ENCODE measurements at regions not wholly inside any gene's neighbourhood (a gene's known extent, or its start where the extent isn't known, plus 50 kb on each side); places are given as distances from the start of the nearest gene placed in this dataset.

DNA sequence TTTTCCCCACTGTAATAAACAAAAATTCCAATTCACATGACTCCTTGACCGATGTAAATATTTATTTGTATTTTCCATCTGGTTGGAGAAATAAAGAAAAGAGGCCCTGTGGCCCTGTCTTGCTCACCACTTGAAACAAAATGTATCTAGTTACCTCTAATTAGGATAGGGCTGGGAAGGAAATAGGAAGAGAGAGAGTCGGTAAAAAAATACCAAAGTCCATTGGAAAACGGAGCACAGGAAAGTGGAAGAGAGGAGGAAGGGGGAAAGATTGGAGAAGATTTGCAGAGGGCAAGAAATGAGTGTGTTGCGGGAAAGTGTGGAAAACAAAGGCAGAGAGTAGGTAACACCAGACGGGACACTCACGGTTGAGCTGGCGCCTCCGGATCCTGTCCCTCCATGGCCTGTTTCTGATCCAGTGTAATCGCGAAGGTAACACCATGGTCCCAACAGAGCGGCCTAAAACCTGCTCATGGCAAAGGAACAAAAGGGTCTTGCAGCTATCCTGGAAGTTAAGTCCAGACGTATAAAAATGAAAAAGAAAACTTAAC lies 105.8 kb upstream of the RIPOR2 start:
- no peak for DNase-seq

- no peak for DNase-seq
Measured at GRCh38 chr6:25042036-25042521, 106.3 kb upstream of the RIPOR2 start.

DNA sequence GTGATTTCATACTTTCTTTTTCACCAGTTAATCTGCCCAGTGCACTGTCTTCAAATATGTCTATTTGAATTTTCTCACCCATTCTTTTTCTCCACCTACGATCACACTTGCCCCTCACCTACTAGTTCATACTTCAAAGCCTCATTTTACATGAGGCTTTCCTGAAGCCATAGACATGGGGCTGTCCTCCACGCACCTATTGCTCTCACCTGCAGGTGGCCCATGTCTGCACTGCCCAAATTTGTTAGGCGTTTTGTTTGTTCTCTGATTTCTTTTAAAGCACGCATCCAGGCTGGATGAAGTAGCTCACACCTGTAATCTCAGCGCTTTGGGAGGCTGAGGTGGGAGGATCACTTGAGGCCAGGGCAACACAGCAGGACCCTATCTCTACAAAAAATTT lies 106.8 kb upstream of the RIPOR2 start:
- DNase-seq, result no peak

DNA sequence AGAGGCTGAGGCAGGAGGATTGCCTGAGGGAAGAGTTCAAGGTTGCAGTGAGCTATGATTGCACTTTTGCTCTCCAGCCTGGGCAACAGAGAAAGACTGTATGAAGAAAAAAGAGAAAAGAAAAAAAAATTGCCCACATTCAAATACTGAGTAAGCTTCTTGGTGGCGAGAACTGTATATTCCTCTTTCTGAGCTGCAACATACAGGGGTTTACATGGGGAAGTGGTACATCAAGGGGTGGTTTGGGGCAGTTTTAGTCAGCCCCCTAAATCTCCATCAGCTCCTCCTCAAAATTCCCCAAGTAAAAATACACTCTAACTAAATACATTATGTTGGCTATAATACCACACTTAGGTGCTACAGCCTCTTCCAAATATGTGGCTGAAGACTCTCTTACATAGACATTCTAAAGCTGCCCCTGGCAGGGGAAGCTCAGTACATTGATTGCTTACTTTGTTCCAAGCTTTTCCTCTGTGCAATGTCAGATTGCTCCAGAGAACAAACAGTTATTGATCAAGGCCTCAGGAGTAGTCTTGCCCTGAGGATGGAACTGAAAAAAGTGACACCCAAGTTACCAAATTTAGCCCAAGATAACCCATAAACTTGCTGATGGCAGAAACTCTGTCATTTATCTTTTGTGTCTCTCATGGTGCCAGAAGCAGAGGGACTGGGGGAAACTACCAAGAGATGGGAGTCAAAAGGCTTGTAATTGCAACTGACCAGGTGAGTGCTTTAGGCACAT lies 107.4 kb upstream of the RIPOR2 start:
- DNase-seq, result no peak

GRCh38 chr6:25043892-25044291 lies 108.1 kb upstream of the RIPOR2 start:
- no peak for DNase-seq

DNA sequence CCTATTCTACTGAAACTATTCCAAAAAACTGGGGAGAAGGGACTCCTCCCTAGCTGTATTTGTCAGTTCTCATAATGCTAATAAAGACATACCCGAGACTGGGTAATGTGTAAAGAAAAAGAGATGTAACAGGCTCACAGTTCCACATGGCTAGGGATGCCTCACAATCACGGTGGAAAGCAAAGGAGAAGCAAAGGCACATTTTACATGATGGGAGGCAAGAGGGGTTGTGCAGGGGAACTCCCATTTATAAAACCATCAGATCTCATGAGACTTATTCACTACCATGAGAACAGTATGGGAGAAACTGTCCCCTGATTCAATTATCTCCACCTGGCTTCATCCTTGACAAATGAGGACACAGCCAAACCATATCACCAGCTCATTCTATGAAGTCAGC lies 111.2 kb upstream of the RIPOR2 start:
- DNase-seq, result no peak

- no peak for DNase-seq
Measured at GRCh38 chr6:25050356-25050755, 114.6 kb upstream of the RIPOR2 start.

DNA sequence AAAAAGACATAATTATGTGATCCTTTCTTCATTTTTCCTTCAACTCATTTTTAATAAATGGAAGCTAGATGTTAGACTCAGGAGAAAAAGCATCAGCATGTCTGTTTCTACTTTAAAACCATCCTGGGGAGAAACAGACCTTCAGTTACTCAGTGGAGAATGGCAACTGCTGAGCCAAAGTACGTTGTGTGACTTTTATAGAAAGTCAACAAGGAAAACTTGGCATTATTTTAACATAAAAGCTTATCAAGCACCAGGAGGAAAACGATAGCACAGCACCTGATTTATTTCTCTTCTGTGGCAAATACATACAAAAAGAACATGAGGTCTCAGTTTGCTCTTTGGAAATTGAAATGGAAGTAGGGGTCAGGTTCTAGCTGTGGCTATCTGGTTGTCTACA lies 115.3 kb upstream of the RIPOR2 start:
- DNase-seq, result no peak

DNA sequence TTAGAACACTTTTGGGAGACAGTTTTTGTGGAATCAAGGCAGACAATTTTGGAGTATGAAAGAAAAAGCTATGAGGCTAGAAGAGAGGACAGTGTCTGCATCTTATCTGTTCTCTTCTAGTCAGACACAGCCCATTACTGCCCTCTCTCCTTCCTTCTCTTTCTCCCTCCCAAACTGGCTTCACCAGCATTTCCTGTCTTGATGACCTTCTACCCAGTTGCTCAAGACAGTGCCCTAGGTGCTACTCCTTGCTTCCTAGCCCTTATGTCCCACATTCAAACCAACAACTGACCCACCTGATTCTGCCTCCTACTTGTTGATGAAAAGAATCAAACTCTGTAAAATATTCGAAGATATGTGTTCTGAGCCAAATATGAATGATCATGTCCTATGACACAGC lies 116.4 kb upstream of the RIPOR2 start:
- no peak for DNase-seq

GRCh38 chr6:25053875-25054371 lies 118.2 kb upstream of the RIPOR2 start:
- DNase-seq, result no peak

- DNase-seq, result no peak
Measured at GRCh38 chr6:25054469-25054868, 118.7 kb upstream of the RIPOR2 start.

- DNase-seq, result no peak
Measured at GRCh38 chr6:25056130-25056529, 120.4 kb upstream of the RIPOR2 start.

DNA sequence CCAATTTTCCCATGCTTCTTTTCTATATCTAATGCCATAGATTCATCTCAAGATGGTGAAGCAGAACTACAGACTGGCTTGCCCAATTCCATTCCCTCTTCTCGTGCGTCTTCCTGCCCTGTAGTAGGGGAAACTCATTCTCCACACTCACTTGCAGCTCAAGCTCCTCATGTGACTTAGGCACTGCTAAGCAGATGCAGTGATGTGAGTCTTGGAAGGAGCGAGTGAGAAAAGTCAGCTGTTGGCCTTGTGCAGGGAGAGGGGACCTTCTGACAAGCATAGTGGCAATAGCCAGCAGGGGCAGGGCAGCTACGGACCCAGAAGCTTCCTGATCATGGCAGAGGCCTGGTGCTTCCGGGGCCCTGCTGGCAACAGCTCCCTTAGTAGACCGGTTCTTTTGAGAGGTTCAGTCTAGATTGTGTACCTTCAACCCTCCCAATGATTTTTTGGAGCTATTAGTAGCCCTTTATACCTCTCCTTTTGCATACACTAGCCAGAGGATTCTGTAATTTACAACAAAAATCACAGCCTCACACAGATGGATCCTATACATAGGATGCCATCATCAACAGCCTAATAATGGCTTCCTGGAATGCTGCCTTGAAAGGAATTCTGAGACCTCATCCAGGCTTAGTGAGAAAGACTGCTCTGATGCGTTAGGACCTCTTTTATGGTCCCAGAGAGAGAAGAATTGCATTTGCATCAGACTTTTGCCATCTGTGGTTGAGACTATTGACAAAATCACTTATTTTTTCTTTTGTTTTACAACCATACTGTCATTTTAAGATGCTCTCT lies 121.5 kb upstream of the RIPOR2 start:
- DNase-seq, result no peak

DNA sequence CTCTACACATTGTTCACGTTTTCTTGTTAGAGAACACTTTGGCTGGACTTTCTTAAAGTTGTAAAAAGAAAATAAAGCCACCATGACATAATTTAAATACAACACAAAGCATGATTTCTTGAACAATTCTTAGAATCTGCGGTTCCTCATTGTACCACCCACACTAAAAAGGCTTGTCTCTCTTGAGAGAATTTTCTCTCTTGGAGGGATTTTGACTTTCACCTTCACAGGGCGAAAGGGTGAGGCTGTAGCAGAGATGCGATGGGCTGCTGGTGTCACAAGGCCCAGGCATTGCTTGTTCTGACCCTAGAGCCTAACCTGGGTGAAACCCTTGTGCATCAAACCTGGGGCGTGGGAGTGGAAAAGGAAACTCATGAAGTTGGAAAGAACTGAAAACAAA lies 122.7 kb upstream of the RIPOR2 start:
- no peak for DNase-seq

- no peak for DNase-seq
Measured at GRCh38 chr6:25058941-25059340, 123.2 kb upstream of the RIPOR2 start.

- DNase-seq, result no peak
Measured at GRCh38 chr6:25060522-25060921, 124.8 kb upstream of the RIPOR2 start.

- DNase-seq, result no peak
Measured at GRCh38 chr6:25061289-25061936, 125.7 kb upstream of the RIPOR2 start.

GRCh38 chr6:25062070-25062811 lies 126.5 kb upstream of the RIPOR2 start:
- no peak for DNase-seq

DNA sequence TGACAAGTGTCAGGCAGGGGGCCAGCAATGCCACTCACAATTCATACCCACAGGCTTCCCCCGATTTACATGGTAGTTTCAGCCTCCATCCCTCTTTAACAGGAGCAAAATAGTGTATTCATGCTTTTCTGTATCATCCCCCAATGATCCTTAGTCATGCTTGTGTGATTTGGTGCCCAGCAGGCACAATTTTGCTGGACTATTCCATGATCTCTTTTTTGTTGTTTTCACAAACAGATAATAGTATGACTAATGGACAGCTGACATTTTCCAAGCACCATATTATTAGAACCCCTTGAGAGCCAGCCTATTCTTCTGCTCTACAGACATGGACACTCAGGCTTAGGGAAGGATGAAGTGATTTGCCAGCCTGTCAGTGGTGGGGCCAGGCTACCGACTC lies 128.2 kb upstream of the RIPOR2 start:
- DNase-seq, result no peak

DNA sequence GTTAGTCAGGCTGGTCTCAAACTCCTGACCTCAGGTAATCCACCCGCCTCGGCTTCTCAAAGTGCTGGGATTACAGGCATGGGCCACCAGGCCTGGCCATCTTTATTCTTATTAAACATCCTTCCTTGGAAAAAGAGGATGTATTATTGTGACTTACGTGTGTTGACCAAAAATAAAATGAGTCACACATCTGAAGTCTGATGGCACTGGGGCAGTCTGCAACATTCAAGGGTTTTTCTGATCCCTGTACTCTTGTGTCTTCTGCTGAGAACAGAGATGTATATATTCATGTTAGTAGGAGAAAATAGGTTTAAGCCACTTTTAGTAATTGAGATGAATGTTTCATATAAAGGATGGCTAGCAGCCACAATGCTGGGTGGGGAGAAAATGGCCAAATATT lies 129.9 kb upstream of the RIPOR2 start:
- DNase-seq, result no peak

DNA sequence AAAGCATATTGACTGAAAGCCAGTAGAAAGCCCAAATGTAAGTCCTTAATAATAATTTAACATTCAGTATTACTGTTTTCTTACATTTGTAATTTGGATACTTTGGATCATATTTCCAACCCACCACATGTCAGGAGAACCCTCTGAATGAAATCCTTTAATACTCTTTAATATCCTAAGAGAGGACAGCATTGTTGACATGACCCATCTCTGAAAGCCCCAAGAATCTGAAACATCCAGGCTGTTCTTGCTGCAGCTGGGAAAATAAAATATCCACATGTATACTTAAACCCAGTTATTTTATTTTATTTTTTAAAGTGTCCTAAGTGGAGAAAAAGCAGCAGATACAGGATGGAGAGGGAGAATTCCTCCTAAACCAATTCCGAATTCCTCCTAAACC lies 130.8 kb upstream of the RIPOR2 start:
- DNase-seq, result no peak

- no peak for DNase-seq
Measured at GRCh38 chr6:25068866-25069265, 133.1 kb upstream of the RIPOR2 start.

Measured in NCI-H1092 treated with DMSO at 0.1 percent for 48 hours (cell line).